Breast epithelium (tissue), 3 donors: ENCODE measurements at regions not wholly inside any gene's neighbourhood (a gene's known extent, or its start where the extent isn't known, plus 50 kb on each side); places are given as distances from the start of the nearest gene placed in this dataset.
A peak's percentile ranks its signal among the peaks of the same experiment; 100 is the strongest.

Experiments
- POLR2A ChIP-seq: fragments of 450-650 bp; IDR thresholded peaks from one replicate; pipeline ENCODE4 v1.6.1; 2016; ENCODE audit warnings: antibody characterized with exemption, mild to moderate bottlenecking, moderate library complexity
- POLR2AphosphoS5 ChIP-seq, 3 donors: sonication (generic); formaldehyde crosslinking; IDR thresholded peaks; one replicate each; pipeline ENCODE4 v1.6.1; 2017; ENCODE audit warnings: antibody characterized with exemption in 3 of 3
- TF ChIP-seq, protein P1 (sequence below), 3 donors: fragments of 450-650 bp; IDR thresholded peaks; one replicate each; pipeline ENCODE4 v1.5.1; 2016 to 2017; ENCODE audit warnings: antibody characterized with exemption in 3 of 3, mild to moderate bottlenecking in 3 of 3, moderate library complexity in 3 of 3

DNA sequence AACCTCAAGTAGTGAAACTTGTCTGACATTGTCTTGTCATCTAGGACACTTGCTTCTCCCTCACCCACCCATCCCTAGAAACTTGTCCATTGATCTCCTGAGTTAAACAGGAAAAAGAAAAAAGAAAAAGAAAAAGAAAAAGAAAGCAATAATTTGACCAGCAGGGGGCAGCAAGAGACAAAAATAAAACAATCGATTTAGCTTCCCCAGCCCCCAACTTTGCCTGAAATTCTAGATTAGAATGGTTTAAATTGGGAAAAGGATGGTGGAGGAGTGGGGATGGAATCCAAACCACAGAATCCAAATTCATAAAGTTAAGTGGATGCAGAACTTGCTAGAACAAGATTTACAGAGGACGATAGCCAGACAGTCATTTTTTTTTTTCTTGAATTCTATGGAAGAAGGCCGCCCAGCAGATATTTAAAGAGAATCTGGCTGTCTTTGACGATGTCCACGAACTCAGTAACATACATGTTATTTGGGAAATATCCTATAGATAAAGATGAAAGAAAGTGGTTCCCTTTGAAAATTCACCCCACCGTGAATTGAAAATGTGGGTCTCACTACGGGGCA is 282.9 kb downstream of the USP46 start:
- TF ChIP-seq, protein P1, sequence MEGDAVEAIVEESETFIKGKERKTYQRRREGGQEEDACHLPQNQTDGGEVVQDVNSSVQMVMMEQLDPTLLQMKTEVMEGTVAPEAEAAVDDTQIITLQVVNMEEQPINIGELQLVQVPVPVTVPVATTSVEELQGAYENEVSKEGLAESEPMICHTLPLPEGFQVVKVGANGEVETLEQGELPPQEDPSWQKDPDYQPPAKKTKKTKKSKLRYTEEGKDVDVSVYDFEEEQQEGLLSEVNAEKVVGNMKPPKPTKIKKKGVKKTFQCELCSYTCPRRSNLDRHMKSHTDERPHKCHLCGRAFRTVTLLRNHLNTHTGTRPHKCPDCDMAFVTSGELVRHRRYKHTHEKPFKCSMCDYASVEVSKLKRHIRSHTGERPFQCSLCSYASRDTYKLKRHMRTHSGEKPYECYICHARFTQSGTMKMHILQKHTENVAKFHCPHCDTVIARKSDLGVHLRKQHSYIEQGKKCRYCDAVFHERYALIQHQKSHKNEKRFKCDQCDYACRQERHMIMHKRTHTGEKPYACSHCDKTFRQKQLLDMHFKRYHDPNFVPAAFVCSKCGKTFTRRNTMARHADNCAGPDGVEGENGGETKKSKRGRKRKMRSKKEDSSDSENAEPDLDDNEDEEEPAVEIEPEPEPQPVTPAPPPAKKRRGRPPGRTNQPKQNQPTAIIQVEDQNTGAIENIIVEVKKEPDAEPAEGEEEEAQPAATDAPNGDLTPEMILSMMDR (IDR thresholded peaks at IDR 0.05), result peak; percentile 58 to 75 (median 69)
- TF ChIP-seq POLR2A (no peak), POLR2AphosphoS5 (IDR thresholded peaks at IDR 0.05) (no peak)
